Fibroblast of villous mesenchyme (primary cell): ENCODE measurements at regions not wholly inside any gene's neighbourhood (a gene's known extent, or its start where the extent isn't known, plus 50 kb on each side); places are given as distances from the start of the nearest gene placed in this dataset.

ENCODE experiments used
- DNase-seq: peaks from one replicate; pipeline ENCODE4 v3.0.0-alpha.2; 2010; ENCODE audit warnings: low read depth
- H3K4me3 ChIP-seq: 2 replicates; pipeline ENCODE4 v1.5.1; 2011; ENCODE audit warnings: low read depth, mild to moderate bottlenecking, low read length
- TF ChIP-seq, protein P1 (sequence below): IDR thresholded peaks from 2 replicates; pipeline ENCODE4 v1.5.1; 2012; ENCODE audit warnings: low read depth, mild to moderate bottlenecking, low read length; ENCODE audit not compliant: insufficient read depth

DNA sequence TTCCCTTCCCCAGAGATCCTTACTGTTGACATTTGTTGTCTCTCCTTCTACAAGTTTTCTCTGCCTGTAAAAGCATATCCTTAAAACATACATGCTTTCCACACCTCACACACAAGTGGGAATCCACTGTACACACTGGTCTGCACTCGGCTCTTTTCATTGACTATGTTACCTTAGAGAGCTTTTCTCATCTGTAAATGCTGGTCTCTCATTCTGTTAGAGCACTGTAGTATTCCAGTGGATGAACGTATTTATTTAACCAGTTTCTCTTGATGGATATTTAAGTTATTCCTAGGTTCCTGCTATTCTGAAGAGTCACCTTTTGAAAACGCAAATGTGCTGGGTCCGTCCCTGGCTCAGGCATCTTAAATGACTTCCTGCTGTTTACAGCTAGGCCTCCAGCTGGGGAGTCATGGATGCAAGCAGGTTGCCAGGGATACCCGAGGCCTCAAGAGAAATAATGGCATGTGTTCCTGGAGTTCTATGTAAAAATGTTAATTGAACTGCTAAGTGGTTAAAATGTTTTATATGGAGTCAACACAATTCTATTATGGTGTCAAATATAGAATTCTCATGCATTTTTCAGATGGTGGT, 61.1 kb upstream of the TGM3 start:
- TF ChIP-seq, protein P1, sequence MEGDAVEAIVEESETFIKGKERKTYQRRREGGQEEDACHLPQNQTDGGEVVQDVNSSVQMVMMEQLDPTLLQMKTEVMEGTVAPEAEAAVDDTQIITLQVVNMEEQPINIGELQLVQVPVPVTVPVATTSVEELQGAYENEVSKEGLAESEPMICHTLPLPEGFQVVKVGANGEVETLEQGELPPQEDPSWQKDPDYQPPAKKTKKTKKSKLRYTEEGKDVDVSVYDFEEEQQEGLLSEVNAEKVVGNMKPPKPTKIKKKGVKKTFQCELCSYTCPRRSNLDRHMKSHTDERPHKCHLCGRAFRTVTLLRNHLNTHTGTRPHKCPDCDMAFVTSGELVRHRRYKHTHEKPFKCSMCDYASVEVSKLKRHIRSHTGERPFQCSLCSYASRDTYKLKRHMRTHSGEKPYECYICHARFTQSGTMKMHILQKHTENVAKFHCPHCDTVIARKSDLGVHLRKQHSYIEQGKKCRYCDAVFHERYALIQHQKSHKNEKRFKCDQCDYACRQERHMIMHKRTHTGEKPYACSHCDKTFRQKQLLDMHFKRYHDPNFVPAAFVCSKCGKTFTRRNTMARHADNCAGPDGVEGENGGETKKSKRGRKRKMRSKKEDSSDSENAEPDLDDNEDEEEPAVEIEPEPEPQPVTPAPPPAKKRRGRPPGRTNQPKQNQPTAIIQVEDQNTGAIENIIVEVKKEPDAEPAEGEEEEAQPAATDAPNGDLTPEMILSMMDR = no peak

DNA sequence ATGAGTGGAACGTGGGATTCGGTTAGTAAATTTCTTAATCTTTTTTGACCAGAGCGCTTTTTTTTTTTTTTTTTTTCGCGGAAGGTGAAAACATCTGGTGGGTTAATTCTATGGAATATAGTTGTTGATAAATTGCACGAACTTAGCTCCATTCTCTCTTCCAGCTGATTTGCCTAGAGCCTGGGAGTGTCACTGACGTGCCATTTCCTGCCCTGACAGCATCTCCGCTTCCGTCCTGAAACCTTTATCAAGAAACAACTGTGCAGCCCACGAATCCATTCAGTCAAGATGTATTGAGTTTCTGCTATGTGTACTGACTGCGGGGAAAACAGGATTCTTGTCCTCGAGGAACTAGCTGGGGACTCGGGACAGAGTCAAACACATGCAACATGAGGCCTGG, 59.5 kb upstream of the TGM3 start:
- TF ChIP-seq, protein P1 = no peak
- no peak overlapping the region for H3K4me3 ChIP-seq
- DNase-seq = no peak

More for the DNA sequence above, 61.1 kb upstream of the TGM3 start:
- no peak overlapping the region for H3K4me3 ChIP-seq
- no peak for DNase-seq

DNA sequence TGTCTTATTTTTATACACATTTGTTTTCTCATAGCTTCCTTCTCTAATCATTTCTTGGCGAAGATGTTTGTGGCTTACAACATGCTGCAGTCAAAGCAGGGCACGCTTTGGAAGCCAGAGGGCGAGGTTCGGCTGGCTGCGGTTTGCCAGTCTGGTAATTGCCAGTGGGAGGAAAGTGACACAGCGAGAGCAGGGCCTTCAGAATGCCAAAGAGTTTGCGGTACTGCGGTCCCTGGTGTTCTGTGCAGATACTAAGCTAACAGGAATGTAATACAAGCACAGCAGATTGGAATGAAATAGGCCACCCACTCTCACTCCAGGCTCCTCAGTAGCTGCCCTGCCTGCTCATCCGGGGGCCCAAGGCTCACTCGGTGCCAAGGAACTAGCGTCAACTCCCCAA, 58.7 kb upstream of the TGM3 start:
- peak; percentile 66 for DNase-seq
- TF ChIP-seq, protein P1 = no peak
- H3K4me3 ChIP-seq = no peak overlapping the region

DNA sequence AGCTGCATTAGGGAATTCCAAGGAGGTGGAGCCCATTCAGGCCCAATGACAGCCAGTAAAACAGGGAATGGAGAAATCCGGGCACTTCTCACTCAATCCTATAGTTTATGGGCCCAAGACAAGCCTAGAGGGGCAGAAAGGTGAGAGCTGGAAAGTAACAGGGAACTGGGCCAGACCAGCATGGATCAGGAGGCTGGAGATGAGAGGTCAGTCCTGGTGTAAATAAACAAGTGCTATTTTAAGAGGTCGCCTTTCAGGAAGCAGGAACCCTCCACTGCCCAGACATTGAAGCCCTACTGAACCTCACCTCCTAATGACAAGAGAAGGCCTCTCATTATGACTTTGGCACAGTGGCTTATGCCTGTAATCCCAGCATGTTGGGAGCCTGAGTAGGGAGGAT, 57.2 kb upstream of the TGM3 start:
- no peak for DNase-seq
- TF ChIP-seq, protein P1 = no peak
- H3K4me3 ChIP-seq = no peak overlapping the region

DNA sequence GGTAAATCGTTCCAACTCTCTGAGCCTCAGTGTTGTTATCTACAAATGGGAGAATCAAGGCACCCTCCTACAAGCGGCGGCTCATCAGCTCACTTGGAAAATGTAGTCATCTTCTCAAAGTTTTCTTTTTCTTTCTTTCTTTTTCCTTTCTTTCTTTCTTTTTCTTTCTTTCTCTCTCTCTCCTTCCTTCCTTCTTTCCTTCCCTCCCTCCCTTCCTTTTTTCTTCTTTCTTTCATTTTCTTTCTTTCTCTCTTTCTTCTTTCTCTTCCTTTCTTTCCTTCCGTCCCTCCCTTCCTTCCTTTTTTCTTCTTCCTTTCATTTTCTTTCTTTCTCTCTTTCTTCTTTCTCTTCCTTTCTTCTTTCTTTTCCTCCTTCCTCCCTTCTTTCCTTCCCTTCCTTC, 55.0 kb upstream of the TGM3 start:
- TF ChIP-seq, protein P1 = no peak
- H3K4me3 ChIP-seq = no peak overlapping the region
- no peak for DNase-seq

DNA sequence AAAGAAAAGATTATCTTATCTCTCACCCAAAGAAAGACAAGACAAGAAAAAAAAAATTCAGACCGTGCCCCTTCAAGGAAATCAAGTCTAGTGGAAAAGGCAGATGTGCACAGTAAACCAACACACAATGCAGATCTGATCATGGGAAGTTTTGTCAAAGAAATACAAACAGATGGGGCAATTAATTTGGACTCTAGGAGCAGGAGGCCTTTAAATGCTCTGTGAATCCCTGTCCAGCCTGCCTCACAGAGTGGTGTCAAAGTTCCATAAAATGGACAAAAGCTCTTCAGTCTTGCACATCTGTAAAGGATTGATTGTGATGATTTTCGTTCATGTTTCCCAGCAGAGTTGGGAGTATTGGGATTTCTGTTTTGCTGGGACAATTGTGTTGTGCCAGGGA, 53.1 kb upstream of the TGM3 start:
- DNase-seq = no peak
- TF ChIP-seq, protein P1 = no peak
- H3K4me3 ChIP-seq = no peak overlapping the region

DNA sequence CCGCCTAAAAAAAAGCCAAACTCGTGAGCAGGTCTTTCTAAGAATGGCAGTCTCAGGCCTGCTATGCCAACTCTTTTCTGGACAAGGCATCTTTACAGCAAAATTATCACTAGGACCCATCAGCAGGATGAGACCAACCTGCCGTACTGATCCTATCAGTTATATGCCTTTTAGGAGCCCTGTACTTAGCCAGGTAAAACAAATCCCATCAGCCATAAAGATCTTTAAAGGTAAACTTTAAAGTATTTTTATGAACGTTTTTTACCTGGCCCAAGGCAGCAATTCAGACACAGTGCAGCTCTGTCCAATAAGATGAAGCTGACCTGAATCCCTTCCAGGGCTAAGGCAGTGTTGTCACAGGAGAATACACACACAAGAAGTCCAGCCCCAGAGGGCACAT, 51.3 kb upstream of the TGM3 start:
- TF ChIP-seq, protein P1 = no peak
- no peak overlapping the region for H3K4me3 ChIP-seq
- DNase-seq = no peak
